ENCODE measurements at regions not wholly inside any gene's neighbourhood (a gene's known extent, or its start where the extent isn't known, plus 50 kb on each side); places are given as distances from the start of the nearest gene placed in this dataset.
A peak's percentile ranks its signal among the peaks of the same experiment; 100 is the strongest.

GRCh38 chr11:19573666-19574065, 139.0 kb upstream of the NAV2 start:
- peaks cover under 1 to 46% (median 32%) of the 10 kb centered on the region in 4 donors for H3K4me1 ChIP-seq
- no peak for DNase-seq

GRCh38 chr11:19571906-19572305, 140.7 kb upstream of the NAV2 start:
- Histone ChIP-seq H3K4me1 (peaks cover 0 to 45% (median 21%) of the 10 kb centered on the region in 4 donors), H3K4me3 (no peak overlapping the region), H3K9me3 (no peaks in the 10 kb centered on the region), H3K27ac (no peak overlapping the region), H3K36me3 (no peaks in the 10 kb centered on the region), H3K27me3 (no peaks in the 10 kb centered on the region)
- intact Hi-C loops (cut with DNase I; ENCODE audit: low total_unique reads): no loop called here
- TF ChIP-seq CTCF (IDR thresholded peaks at IDR 0.05): no peak
- DNase-seq: no peak

More at GRCh38 chr11:19573666-19574065, 139.0 kb upstream of the NAV2 start:
- Histone ChIP-seq H3K4me3 (no peak overlapping the region), H3K27ac (peak overlapping the region in 1 of 2 donors; percentile 11), H3K27me3 (no peaks in the 10 kb centered on the region), H3K36me3 (no peaks in the 10 kb centered on the region), H3K9me3 (no peaks in the 10 kb centered on the region)
- no peak for TF ChIP-seq CTCF (IDR thresholded peaks at IDR 0.05)
- intact Hi-C loops (cut with DNase I; ENCODE audit: low total_unique reads): no loop called here

GRCh38 chr11:19570889-19571288, 141.7 kb upstream of the NAV2 start:
- no peak overlapping the region for H3K4me3 ChIP-seq
- H3K9me3 ChIP-seq: no peaks in the 10 kb centered on the region
- DNase-seq: no peak
- TF ChIP-seq CTCF (IDR thresholded peaks at IDR 0.05): no peak
- H3K27ac ChIP-seq: no peak overlapping the region
- no peaks in the 10 kb centered on the region for H3K36me3 ChIP-seq
- no peaks in the 10 kb centered on the region for H3K27me3 ChIP-seq
- intact Hi-C loops (cut with DNase I; ENCODE audit: low total_unique reads): no loop called here
- peaks cover 0 to 44% (median 16%) of the 10 kb centered on the region in 4 donors for H3K4me1 ChIP-seq

- DNase-seq: no peak
Measured at GRCh38 chr11:19567996-19568395, 144.6 kb upstream of the NAV2 start.

GRCh38 chr11:19566583-19567379, 145.9 kb upstream of the NAV2 start:
- Histone ChIP-seq H3K27ac (no peak overlapping the region), H3K4me1 (peaks cover 0 to 42% (median 20%) of the 10 kb centered on the region in 4 donors), H3K27me3 (no peaks in the 10 kb centered on the region), H3K4me3 (no peak overlapping the region), H3K36me3 (no peaks in the 10 kb centered on the region), H3K9me3 (no peaks in the 10 kb centered on the region)
- intact Hi-C loops (cut with DNase I; ENCODE audit: low total_unique reads): no loop called here
- DNase-seq: no peak
- TF ChIP-seq CTCF (IDR thresholded peaks at IDR 0.05): no peak

More at GRCh38 chr11:19567996-19568395, 144.6 kb upstream of the NAV2 start:
- Histone ChIP-seq H3K27ac (peak overlapping the region in 1 of 2 donors; percentile 3), H3K9me3 (no peaks in the 10 kb centered on the region), H3K27me3 (no peaks in the 10 kb centered on the region), H3K36me3 (no peaks in the 10 kb centered on the region), H3K4me1 (peaks cover 0 to 42% (median 20%) of the 10 kb centered on the region in 4 donors), H3K4me3 (no peak overlapping the region)
- intact Hi-C loops (cut with DNase I; ENCODE audit: low total_unique reads): no loop called here
- no peak for TF ChIP-seq CTCF (IDR thresholded peaks at IDR 0.05)

All from tibial artery (tissue), 4 donors.